HCT116 (cell line): ENCODE measurements at regions not wholly inside any gene's neighbourhood (a gene's known extent, or its start where the extent isn't known, plus 50 kb on each side); places are given as distances from the start of the nearest gene placed in this dataset.

Source experiments
- CEBPB ChIP-seq: IDR thresholded peaks from 2 replicates; pipeline ENCODE4 v1.6.1; 2012; ENCODE audit warnings: low read depth
- POLR2A ChIP-seq: IDR thresholded peaks from 2 replicates; pipeline ENCODE4 v1.7.0; 2011; ENCODE audit warnings: borderline replicate concordance; ENCODE audit not compliant: insufficient read depth, insufficient read length; ENCODE audit errors: extremely low read depth
- POLR2AphosphoS5 ChIP-seq: IDR thresholded peaks from 2 replicates; pipeline ENCODE4 v1.6.1; 2011; ENCODE audit warnings: mild to moderate bottlenecking, low read depth, low read length, moderate library complexity
- SRF ChIP-seq: IDR thresholded peaks from 2 replicates; pipeline ENCODE4 v1.6.1; 2012; ENCODE audit warnings: low read depth
- TF ChIP-seq, protein P1 (sequence below), 3 experiments: fragments of 200-600 bp in 1 of 3; sonication (generic) in 1 of 3; IDR thresholded peaks in 2 of 3; conservative IDR thresholded peaks in 1 of 3; 2 replicates each; pipeline ENCODE4 v1.5.1; 2012 to 2017; ENCODE audit warnings: low read depth in 2 of 3, low read length in 2 of 3, antibody characterized with exemption in 1 of 3, borderline replicate concordance in 1 of 3, control low read depth in 1 of 3, mild to moderate bottlenecking in 1 of 3, mixed read lengths in 1 of 3, mixed run types in 1 of 3, moderate library complexity in 1 of 3; ENCODE audit not compliant: insufficient read depth in 1 of 3
- TF ChIP-seq, protein P2 (sequence below): IDR thresholded peaks from 2 replicates; pipeline ENCODE4 v1.6.1; 2012; ENCODE audit warnings: low read depth

DNA sequence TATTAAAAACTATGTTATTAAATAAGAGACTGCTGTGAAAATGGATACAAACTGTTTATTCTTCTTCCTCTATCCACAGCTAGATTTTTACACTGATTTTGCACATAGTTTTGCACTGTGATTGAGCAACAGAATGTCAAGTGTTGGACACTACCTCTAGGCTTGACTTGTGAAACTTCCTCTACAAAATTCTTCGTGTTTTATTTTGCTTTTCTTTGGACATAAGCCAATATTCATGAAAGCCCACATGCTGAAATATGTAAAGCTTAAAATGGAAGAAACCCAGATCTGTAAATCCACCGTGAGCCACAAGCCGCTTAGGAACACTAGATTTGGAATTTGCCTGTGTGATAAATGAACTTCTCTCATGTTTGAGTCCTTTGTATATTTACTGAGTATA, 849.4 kb downstream of the FSTL5 start:
- TF ChIP-seq, protein P1, sequence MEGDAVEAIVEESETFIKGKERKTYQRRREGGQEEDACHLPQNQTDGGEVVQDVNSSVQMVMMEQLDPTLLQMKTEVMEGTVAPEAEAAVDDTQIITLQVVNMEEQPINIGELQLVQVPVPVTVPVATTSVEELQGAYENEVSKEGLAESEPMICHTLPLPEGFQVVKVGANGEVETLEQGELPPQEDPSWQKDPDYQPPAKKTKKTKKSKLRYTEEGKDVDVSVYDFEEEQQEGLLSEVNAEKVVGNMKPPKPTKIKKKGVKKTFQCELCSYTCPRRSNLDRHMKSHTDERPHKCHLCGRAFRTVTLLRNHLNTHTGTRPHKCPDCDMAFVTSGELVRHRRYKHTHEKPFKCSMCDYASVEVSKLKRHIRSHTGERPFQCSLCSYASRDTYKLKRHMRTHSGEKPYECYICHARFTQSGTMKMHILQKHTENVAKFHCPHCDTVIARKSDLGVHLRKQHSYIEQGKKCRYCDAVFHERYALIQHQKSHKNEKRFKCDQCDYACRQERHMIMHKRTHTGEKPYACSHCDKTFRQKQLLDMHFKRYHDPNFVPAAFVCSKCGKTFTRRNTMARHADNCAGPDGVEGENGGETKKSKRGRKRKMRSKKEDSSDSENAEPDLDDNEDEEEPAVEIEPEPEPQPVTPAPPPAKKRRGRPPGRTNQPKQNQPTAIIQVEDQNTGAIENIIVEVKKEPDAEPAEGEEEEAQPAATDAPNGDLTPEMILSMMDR (IDR thresholded peaks at IDR 0.05 in 2 of 3, conservative IDR thresholded peaks at IDR 0.05 in 1 of 3; ENCODE audit: borderline replicate concordance in 1 of 3, insufficient read depth in 1 of 3, low read depth in 2 of 3, low read length in 2 of 3): no peak
- no peak for TF ChIP-seq POLR2AphosphoS5
- TF ChIP-seq POLR2A: no peak
- TF ChIP-seq, protein P2, sequence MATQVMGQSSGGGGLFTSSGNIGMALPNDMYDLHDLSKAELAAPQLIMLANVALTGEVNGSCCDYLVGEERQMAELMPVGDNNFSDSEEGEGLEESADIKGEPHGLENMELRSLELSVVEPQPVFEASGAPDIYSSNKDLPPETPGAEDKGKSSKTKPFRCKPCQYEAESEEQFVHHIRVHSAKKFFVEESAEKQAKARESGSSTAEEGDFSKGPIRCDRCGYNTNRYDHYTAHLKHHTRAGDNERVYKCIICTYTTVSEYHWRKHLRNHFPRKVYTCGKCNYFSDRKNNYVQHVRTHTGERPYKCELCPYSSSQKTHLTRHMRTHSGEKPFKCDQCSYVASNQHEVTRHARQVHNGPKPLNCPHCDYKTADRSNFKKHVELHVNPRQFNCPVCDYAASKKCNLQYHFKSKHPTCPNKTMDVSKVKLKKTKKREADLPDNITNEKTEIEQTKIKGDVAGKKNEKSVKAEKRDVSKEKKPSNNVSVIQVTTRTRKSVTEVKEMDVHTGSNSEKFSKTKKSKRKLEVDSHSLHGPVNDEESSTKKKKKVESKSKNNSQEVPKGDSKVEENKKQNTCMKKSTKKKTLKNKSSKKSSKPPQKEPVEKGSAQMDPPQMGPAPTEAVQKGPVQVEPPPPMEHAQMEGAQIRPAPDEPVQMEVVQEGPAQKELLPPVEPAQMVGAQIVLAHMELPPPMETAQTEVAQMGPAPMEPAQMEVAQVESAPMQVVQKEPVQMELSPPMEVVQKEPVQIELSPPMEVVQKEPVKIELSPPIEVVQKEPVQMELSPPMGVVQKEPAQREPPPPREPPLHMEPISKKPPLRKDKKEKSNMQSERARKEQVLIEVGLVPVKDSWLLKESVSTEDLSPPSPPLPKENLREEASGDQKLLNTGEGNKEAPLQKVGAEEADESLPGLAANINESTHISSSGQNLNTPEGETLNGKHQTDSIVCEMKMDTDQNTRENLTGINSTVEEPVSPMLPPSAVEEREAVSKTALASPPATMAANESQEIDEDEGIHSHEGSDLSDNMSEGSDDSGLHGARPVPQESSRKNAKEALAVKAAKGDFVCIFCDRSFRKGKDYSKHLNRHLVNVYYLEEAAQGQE: no peak
- no peak for TF ChIP-seq CEBPB
- TF ChIP-seq SRF: no peak
